H9 (cell line): ENCODE measurements at regions not wholly inside any gene's neighbourhood (a gene's known extent, or its start where the extent isn't known, plus 50 kb on each side); places are given as distances from the start of the nearest gene placed in this dataset.

Experiments
- DNase-seq: peaks from one replicate; pipeline ENCODE4 v3.0.0-alpha.2; 2017
- H2AFZ ChIP-seq: one replicate; pipeline ENCODE4 v1.6.1; 2013; ENCODE audit warnings: mild to moderate bottlenecking, low read length, control low read depth, moderate library complexity
- H2AK5ac ChIP-seq: 2 replicates; pipeline ENCODE4 v1.6.1; 2013; ENCODE audit warnings: low read length, control low read depth, mixed read lengths; ENCODE audit not compliant: insufficient read length
- H2BK120ac ChIP-seq: one replicate; pipeline ENCODE4 v1.6.1; 2013; ENCODE audit warnings: low read depth, mild to moderate bottlenecking, low read length, control low read depth, inconsistent platforms; ENCODE audit not compliant: poor library complexity, severe bottlenecking
- H2BK12ac ChIP-seq: 2 replicates; pipeline ENCODE4 v1.6.1; 2013; ENCODE audit warnings: low read length, control low read depth, mixed read lengths, low read depth; ENCODE audit not compliant: insufficient read length
- H2BK15ac ChIP-seq: 2 replicates; pipeline ENCODE4 v1.6.1; 2013; ENCODE audit warnings: low read depth, low read length, control low read depth
- H2BK20ac ChIP-seq: one replicate; pipeline ENCODE4 v1.6.1; 2013; ENCODE audit warnings: low read depth, mild to moderate bottlenecking, low read length, control low read depth, inconsistent platforms; ENCODE audit not compliant: poor library complexity, severe bottlenecking
- H2BK5ac ChIP-seq: 2 replicates; pipeline ENCODE4 v1.6.1; 2013; ENCODE audit warnings: low read length, control low read depth, mixed read lengths; ENCODE audit not compliant: insufficient read length
- H3K14ac ChIP-seq: 2 replicates; pipeline ENCODE4 v1.6.1; 2013; ENCODE audit warnings: low read length, control low read depth; ENCODE audit not compliant: insufficient read depth
- H3K18ac ChIP-seq: 2 replicates; pipeline ENCODE4 v1.6.1; 2013; ENCODE audit warnings: low read depth, mild to moderate bottlenecking, mixed read lengths, low read length, control low read depth; ENCODE audit not compliant: insufficient read length
- H3K23ac ChIP-seq: 2 replicates; pipeline ENCODE4 v1.6.1; 2013; ENCODE audit warnings: low read length, control low read depth, mixed read lengths, low read depth; ENCODE audit not compliant: insufficient read length
- H3K23me2 ChIP-seq: 2 replicates; pipeline ENCODE4 v1.6.1; 2013; ENCODE audit warnings: low read depth, mild to moderate bottlenecking, mixed read lengths, low read length, control low read depth; ENCODE audit not compliant: insufficient read length, poor library complexity, severe bottlenecking
- H3K27ac ChIP-seq: 2 replicates; pipeline ENCODE4 v1.5.1; 2013; ENCODE audit warnings: low read length, control low read depth, mixed read lengths, low read depth; ENCODE audit not compliant: insufficient read length
- H3K27me3 ChIP-seq: 2 replicates; pipeline ENCODE4 v1.6.1; 2013; ENCODE audit warnings: low read length, control low read depth, inconsistent platforms; ENCODE audit not compliant: insufficient read depth
- H3K4ac ChIP-seq: 2 replicates; pipeline ENCODE4 v1.6.1; 2013; ENCODE audit warnings: low read depth, mild to moderate bottlenecking, control low read depth, inconsistent platforms, low read length, moderate library complexity
- H3K4me1 ChIP-seq: 2 replicates; pipeline ENCODE4 v1.6.1; 2013; ENCODE audit warnings: low read length, control low read depth, inconsistent platforms; ENCODE audit not compliant: insufficient read depth
- H3K4me2 ChIP-seq: 2 replicates; pipeline ENCODE4 v1.6.1; 2013; ENCODE audit warnings: low read length, control low read depth, mixed read lengths; ENCODE audit not compliant: insufficient read length, insufficient read depth
- H3K56ac ChIP-seq: 2 replicates; pipeline ENCODE4 v1.6.1; 2013; ENCODE audit warnings: low read depth, mild to moderate bottlenecking, mixed read lengths, low read length, control low read depth; ENCODE audit not compliant: insufficient read length
- H3K79me1 ChIP-seq: 2 replicates; pipeline ENCODE4 v1.6.1; 2013; ENCODE audit warnings: low read depth, mild to moderate bottlenecking, moderate library complexity, low read length, control low read depth, inconsistent platforms; ENCODE audit not compliant: insufficient read depth, poor library complexity, severe bottlenecking
- H3K79me2 ChIP-seq: 2 replicates; pipeline ENCODE4 v1.6.1; 2013; ENCODE audit warnings: low read length, control low read depth, inconsistent platforms; ENCODE audit not compliant: insufficient read depth
- H3K9ac ChIP-seq: 2 replicates; pipeline ENCODE4 v1.6.1; 2013; ENCODE audit warnings: low read length, control low read depth, mixed read lengths; ENCODE audit not compliant: insufficient read length; ENCODE audit errors: extremely low read depth
- H3K9me3 ChIP-seq: one replicate; pipeline ENCODE4 v1.6.1; 2013; ENCODE audit warnings: low read depth, low read length, inconsistent platforms; ENCODE audit not compliant: control insufficient read depth
- H3T11ph ChIP-seq: one replicate; pipeline ENCODE4 v1.6.1; 2013; ENCODE audit warnings: mild to moderate bottlenecking, low read length, control low read depth, inconsistent platforms
- H4K20me1 ChIP-seq: one replicate; pipeline ENCODE4 v1.6.1; 2013; ENCODE audit not compliant: control insufficient read depth, insufficient read length, insufficient read depth
- H4K5ac ChIP-seq: 2 replicates; pipeline ENCODE4 v1.6.1; 2013; ENCODE audit warnings: low read depth, mild to moderate bottlenecking, mixed read lengths, low read length, control low read depth; ENCODE audit not compliant: insufficient read length
- H4K8ac ChIP-seq: replicated peaks from 2 replicates; pipeline ENCODE4 v1.6.1; 2013; ENCODE audit warnings: low read length, control low read depth, mixed read lengths, low read depth; ENCODE audit not compliant: insufficient read length
- H4K91ac ChIP-seq: 2 replicates; pipeline ENCODE4 v1.6.1; 2013; ENCODE audit warnings: low read depth, mild to moderate bottlenecking, moderate library complexity, mixed read lengths, low read length, control low read depth; ENCODE audit not compliant: insufficient read length
- H3K27ac Mint-ChIP-seq, 3 experiments: 2 replicates in 2 of 3; 3 replicates in 1 of 3; pipeline ENCODE4 v1.8.0; 2020 to 2021; ENCODE audit warnings: mixed read lengths in 3 of 3, mild to moderate bottlenecking in 1 of 3, moderate library complexity in 1 of 3
- H3K27me3 Mint-ChIP-seq: 2 replicates; pipeline ENCODE4 v1.8.0; 2021; ENCODE audit warnings: low read depth, mild to moderate bottlenecking, moderate library complexity, mixed read lengths
- H3K36me3 Mint-ChIP-seq, 3 experiments: 2 replicates in 2 of 3; 3 replicates in 1 of 3; pipeline ENCODE4 v1.8.0; 2020 to 2021; ENCODE audit warnings: low read depth in 3 of 3, mixed read lengths in 3 of 3; ENCODE audit not compliant: insufficient read depth in 1 of 3
- H3K4me1 Mint-ChIP-seq, 2 experiments: 2 replicates each; pipeline ENCODE4 v1.8.0; 2020; ENCODE audit warnings: mixed read lengths in 2 of 2
- H3K4me3 Mint-ChIP-seq, 2 experiments: 2 replicates in 1 of 2; 3 replicates in 1 of 2; pipeline ENCODE4 v1.8.0; 2020 to 2021; ENCODE audit warnings: mild to moderate bottlenecking in 2 of 2, mixed read lengths in 2 of 2, moderate library complexity in 1 of 2
- H3K9me3 Mint-ChIP-seq, 2 experiments: 2 replicates in 1 of 2; 3 replicates in 1 of 2; pipeline ENCODE4 v1.8.0; 2020; ENCODE audit warnings: mild to moderate bottlenecking in 2 of 2, mixed read lengths in 2 of 2, moderate library complexity in 1 of 2
- CTCF ChIP-seq: fragments of 200-600 bp; sonication (generic); conservative IDR thresholded peaks from 3 replicates; pipeline ENCODE4 v1.8.0; 2021; ENCODE audit warnings: antibody characterized with exemption, mild to moderate bottlenecking

- Histone ChIP-seq H2BK12ac (no peak overlapping the region), H2AK5ac (no peak overlapping the region), H3K27ac (no peak overlapping the region), H2BK15ac (no peak overlapping the region), H3T11ph (no peak overlapping the region), H3K18ac (no peak overlapping the region), H2BK20ac (no peak overlapping the region), H3K9me3 (no peaks in the 10 kb centered on the region), H3K14ac (no peak overlapping the region), H3K27me3 (no peaks in the 10 kb centered on the region), H4K5ac (no peak overlapping the region), H3K4me1 (no peaks in the 10 kb centered on the region), H3K23ac (no peak overlapping the region), H3K23me2 (no peaks in the 10 kb centered on the region), H3K79me2 (no peaks in the 10 kb centered on the region), H3K79me1 (no peaks in the 10 kb centered on the region), H2BK120ac (no peak overlapping the region), H3K4me2 (no peak overlapping the region), H2BK5ac (no peak overlapping the region), H3K4ac (no peak overlapping the region), H3K56ac (no peak overlapping the region), H2AFZ (no peak overlapping the region), H4K8ac (no peak overlapping the region), H4K20me1 (no peaks in the 10 kb centered on the region), H4K91ac (no peak overlapping the region), H3K9ac (no peak overlapping the region)
- DNase-seq, result no peak
- no peak overlapping the region for H3K4me3 Mint-ChIP-seq
- no peak overlapping the region for H3K27ac Mint-ChIP-seq
- no peak for TF ChIP-seq CTCF
- H3K27me3 Mint-ChIP-seq, result no peaks in the 10 kb centered on the region; the same call in 1 of the 2 replicates
- H3K36me3 Mint-ChIP-seq, result no peaks in the 10 kb centered on the region
- H3K9me3 Mint-ChIP-seq, result peaks cover 0 to 3% of the 10 kb centered on the region in 2 experiments; a peak in 4 of 5 replicates
- H3K4me1 Mint-ChIP-seq, result no peaks in the 10 kb centered on the region
These were observed 72.0 kb upstream of the PDE10A start for GRCh38 chr6:165735065-165735464.
